ENCODE measurements at regions not wholly inside any gene's neighbourhood (a gene's known extent, or its start where the extent isn't known, plus 50 kb on each side); places are given as distances from the start of the nearest gene placed in this dataset.
A peak's percentile ranks its signal among the peaks of the same experiment; 100 is the strongest.

- H3K9ac ChIP-seq (ENCODE audit: low read length): no peak overlapping the region
- no peak overlapping the region for H3K4me2 ChIP-seq (ENCODE audit: low read length)
- H2BK5ac ChIP-seq (ENCODE audit: low read depth, low read length, poor library complexity): no peak overlapping the region
- no peaks in the 10 kb centered on the region for H3K9me3 ChIP-seq (ENCODE audit: insufficient read depth, low read depth, low read length)
- H2AK5ac ChIP-seq (ENCODE audit: low read length): no peak overlapping the region
- no peak overlapping the region for H3K4ac ChIP-seq (ENCODE audit: low read depth, low read length)
- H3K27me3 ChIP-seq (ENCODE audit: insufficient read depth, low read length): no peaks in the 10 kb centered on the region
- H2BK120ac ChIP-seq (ENCODE audit: insufficient read depth, low read length, poor library complexity): no peak overlapping the region
- no peak overlapping the region for H4K91ac ChIP-seq (ENCODE audit: low read depth, low read length)
- no peak overlapping the region for H3K27ac ChIP-seq (ENCODE audit: low read depth, low read length)
- H3K79me2 ChIP-seq (ENCODE audit: control insufficient read depth, insufficient read depth, low read length, poor library complexity): no peaks in the 10 kb centered on the region
- no peak overlapping the region for H4K12ac ChIP-seq (ENCODE audit: low read depth, low read length)
- H3K4me3 ChIP-seq (ENCODE audit: low read depth, low read length): no peak overlapping the region
- DNase-seq: peak; percentile 26 to 61
- no peaks in the 10 kb centered on the region for H3K4me1 ChIP-seq (ENCODE audit: control insufficient read depth in 1 of 2, insufficient read depth in 2 of 2, low read length in 2 of 2)
- no peak overlapping the region for H2AFZ ChIP-seq (ENCODE audit: insufficient read depth, low read length, poor library complexity)
- no peaks in the 10 kb centered on the region for H3K79me1 ChIP-seq (ENCODE audit: low read length)
- H4K8ac ChIP-seq (ENCODE audit: low read depth, low read length): no peak overlapping the region
- no peaks in the 10 kb centered on the region for H3K36me3 ChIP-seq (ENCODE audit: control insufficient read depth in 1 of 2, insufficient read depth in 2 of 2, low read length in 2 of 2)
- H3K18ac ChIP-seq (ENCODE audit: low read length): no peak overlapping the region
- no peak overlapping the region for H3K14ac ChIP-seq (ENCODE audit: low read length)
- no peak overlapping the region for H3K23ac ChIP-seq (ENCODE audit: low read length)
- H2BK12ac ChIP-seq (ENCODE audit: low read length): no peak overlapping the region
- no CpG with 5 or more reads among the region's 3 CpGs for WGBS (ENCODE audit: extremely low coverage, insufficient coverage, insufficient read length)
Measured at GRCh38 chr7:96910486-96910885, 94.9 kb upstream of the DLX6 start.

- H4K12ac ChIP-seq (ENCODE audit: low read depth, low read length): no peak overlapping the region
- no peak overlapping the region for H2BK5ac ChIP-seq (ENCODE audit: low read depth, low read length, poor library complexity)
- H2AK5ac ChIP-seq (ENCODE audit: low read length): no peak overlapping the region
- H3K27ac ChIP-seq (ENCODE audit: low read depth, low read length): no peak overlapping the region
- no peak overlapping the region for H3K9ac ChIP-seq (ENCODE audit: low read length)
- no peak overlapping the region for H3K14ac ChIP-seq (ENCODE audit: low read length)
- H4K8ac ChIP-seq (ENCODE audit: low read depth, low read length): no peak overlapping the region
- H3K27me3 ChIP-seq (ENCODE audit: insufficient read depth, low read length): no peaks in the 10 kb centered on the region
- H3K36me3 ChIP-seq (ENCODE audit: control insufficient read depth in 1 of 2, insufficient read depth in 2 of 2, low read length in 2 of 2): no peaks in the 10 kb centered on the region
- H2BK12ac ChIP-seq (ENCODE audit: low read length): no peak overlapping the region
- H3K9me3 ChIP-seq (ENCODE audit: insufficient read depth, low read depth, low read length): no peaks in the 10 kb centered on the region
- no peak overlapping the region for H3K4me2 ChIP-seq (ENCODE audit: low read length)
- peak in 1 of 2 donors; percentile 72 for DNase-seq
- no peak overlapping the region for H2AFZ ChIP-seq (ENCODE audit: insufficient read depth, low read length, poor library complexity)
- no CpG with 5 or more reads among the region's 1 CpG for WGBS (ENCODE audit: extremely low coverage, insufficient coverage, insufficient read length)
- no peaks in the 10 kb centered on the region for H3K79me2 ChIP-seq (ENCODE audit: control insufficient read depth, insufficient read depth, low read length, poor library complexity)
- H3K18ac ChIP-seq (ENCODE audit: low read length): no peak overlapping the region
- no peak overlapping the region for H3K4ac ChIP-seq (ENCODE audit: low read depth, low read length)
- no peak overlapping the region for H4K91ac ChIP-seq (ENCODE audit: low read depth, low read length)
- no peaks in the 10 kb centered on the region for H3K4me1 ChIP-seq (ENCODE audit: control insufficient read depth in 1 of 2, insufficient read depth in 2 of 2, low read length in 2 of 2)
- H3K4me3 ChIP-seq (ENCODE audit: low read depth, low read length): no peak overlapping the region
- H3K23ac ChIP-seq (ENCODE audit: low read length): no peak overlapping the region
- no peaks in the 10 kb centered on the region for H3K79me1 ChIP-seq (ENCODE audit: low read length)
- H2BK120ac ChIP-seq (ENCODE audit: insufficient read depth, low read length, poor library complexity): no peak overlapping the region
Measured at GRCh38 chr7:96915029-96915428, 90.3 kb upstream of the DLX6 start.

- Histone ChIP-seq H4K8ac (ENCODE audit: low read depth, low read length) (no peak overlapping the region), H3K4me1 (ENCODE audit: control insufficient read depth in 1 of 2, insufficient read depth in 2 of 2, low read length in 2 of 2) (peaks cover 4 to 5% of the 10 kb centered on the region in 2 experiments), H3K79me2 (ENCODE audit: control insufficient read depth, insufficient read depth, low read length, poor library complexity) (no peaks in the 10 kb centered on the region)
Measured at GRCh38 chr7:96920064-96920463, 85.3 kb upstream of the DLX6 start.

GRCh38 chr7:96920713-96921112 is 84.6 kb upstream of the DLX6 start:
- Histone ChIP-seq H3K36me3 (ENCODE audit: control insufficient read depth in 1 of 2, insufficient read depth in 2 of 2, low read length in 2 of 2) (no peaks in the 10 kb centered on the region), H4K91ac (ENCODE audit: low read depth, low read length) (no peak overlapping the region), H3K4ac (ENCODE audit: low read depth, low read length) (no peak overlapping the region), H2BK12ac (ENCODE audit: low read length) (no peak overlapping the region), H3K27me3 (ENCODE audit: insufficient read depth, low read length) (no peaks in the 10 kb centered on the region), H2AFZ (ENCODE audit: insufficient read depth, low read length, poor library complexity) (no peak overlapping the region), H2AK5ac (ENCODE audit: low read length) (no peak overlapping the region), H3K9me3 (ENCODE audit: insufficient read depth, low read depth, low read length) (no peaks in the 10 kb centered on the region), H3K14ac (ENCODE audit: low read length) (no peak overlapping the region), H3K27ac (ENCODE audit: low read depth, low read length) (no peak overlapping the region), H3K79me1 (ENCODE audit: low read length) (no peaks in the 10 kb centered on the region), H4K8ac (ENCODE audit: low read depth, low read length) (no peak overlapping the region), H3K4me2 (ENCODE audit: low read length) (no peak overlapping the region), H4K12ac (ENCODE audit: low read depth, low read length) (no peak overlapping the region), H3K18ac (ENCODE audit: low read length) (no peak overlapping the region), H2BK120ac (ENCODE audit: insufficient read depth, low read length, poor library complexity) (no peak overlapping the region), H2BK5ac (ENCODE audit: low read depth, low read length, poor library complexity) (no peak overlapping the region), H3K9ac (ENCODE audit: low read length) (no peak overlapping the region), H3K4me3 (ENCODE audit: low read depth, low read length) (no peak overlapping the region), H3K23ac (ENCODE audit: low read length) (no peak overlapping the region), H3K79me2 (ENCODE audit: control insufficient read depth, insufficient read depth, low read length, poor library complexity) (no peaks in the 10 kb centered on the region), H3K4me1 (ENCODE audit: control insufficient read depth in 1 of 2, insufficient read depth in 2 of 2, low read length in 2 of 2) (peaks cover 4 to 5% of the 10 kb centered on the region in 2 experiments)
- no CpG with 5 or more reads among the region's 1 CpG for WGBS (ENCODE audit: extremely low coverage, insufficient coverage, insufficient read length)
- DNase-seq: peak; percentile 42 to 90

More at GRCh38 chr7:96920064-96920463, 85.3 kb upstream of the DLX6 start:
- no peak overlapping the region for H3K27ac ChIP-seq (ENCODE audit: low read depth, low read length)
- H2AFZ ChIP-seq (ENCODE audit: insufficient read depth, low read length, poor library complexity): no peak overlapping the region
- peak in 1 of 2 donors; percentile 7 for DNase-seq
- no peak overlapping the region for H2BK120ac ChIP-seq (ENCODE audit: insufficient read depth, low read length, poor library complexity)
- no peak overlapping the region for H4K12ac ChIP-seq (ENCODE audit: low read depth, low read length)
- H3K4me3 ChIP-seq (ENCODE audit: low read depth, low read length): no peak overlapping the region
- no peaks in the 10 kb centered on the region for H3K9me3 ChIP-seq (ENCODE audit: insufficient read depth, low read depth, low read length)
- H3K27me3 ChIP-seq (ENCODE audit: insufficient read depth, low read length): no peaks in the 10 kb centered on the region
- H3K4ac ChIP-seq (ENCODE audit: low read depth, low read length): no peak overlapping the region
- H3K79me1 ChIP-seq (ENCODE audit: low read length): no peaks in the 10 kb centered on the region
- H2BK5ac ChIP-seq (ENCODE audit: low read depth, low read length, poor library complexity): no peak overlapping the region
- H3K23ac ChIP-seq (ENCODE audit: low read length): no peak overlapping the region
- no peak overlapping the region for H4K91ac ChIP-seq (ENCODE audit: low read depth, low read length)
- no peak overlapping the region for H2AK5ac ChIP-seq (ENCODE audit: low read length)
- H3K9ac ChIP-seq (ENCODE audit: low read length): no peak overlapping the region
- no peak overlapping the region for H3K14ac ChIP-seq (ENCODE audit: low read length)
- no peak overlapping the region for H3K18ac ChIP-seq (ENCODE audit: low read length)
- no peak overlapping the region for H2BK12ac ChIP-seq (ENCODE audit: low read length)
- no peak overlapping the region for H3K4me2 ChIP-seq (ENCODE audit: low read length)
- no peaks in the 10 kb centered on the region for H3K36me3 ChIP-seq (ENCODE audit: control insufficient read depth in 1 of 2, insufficient read depth in 2 of 2, low read length in 2 of 2)

Measured in trophoblast cell (in vitro differentiated cells and primary cell).